HG03064 (cell line): ENCODE measurements at regions not wholly inside any gene's neighbourhood (a gene's known extent, or its start where the extent isn't known, plus 50 kb on each side); places are given as distances from the start of the nearest gene placed in this dataset.
"Not testable (repeated sequence)": the region's sequence is repeated elsewhere in the genome, so short reads cannot be mapped to it uniquely, and the experiment has no call there.

Experiments
- ATAC-seq: cut with Tn5 transposase; IDR thresholded peaks from one replicate; pipeline ENCODE4 v1.9.1; 2021; ENCODE audit warnings: low read depth; ENCODE audit not compliant: unreplicated experiment

DNA sequence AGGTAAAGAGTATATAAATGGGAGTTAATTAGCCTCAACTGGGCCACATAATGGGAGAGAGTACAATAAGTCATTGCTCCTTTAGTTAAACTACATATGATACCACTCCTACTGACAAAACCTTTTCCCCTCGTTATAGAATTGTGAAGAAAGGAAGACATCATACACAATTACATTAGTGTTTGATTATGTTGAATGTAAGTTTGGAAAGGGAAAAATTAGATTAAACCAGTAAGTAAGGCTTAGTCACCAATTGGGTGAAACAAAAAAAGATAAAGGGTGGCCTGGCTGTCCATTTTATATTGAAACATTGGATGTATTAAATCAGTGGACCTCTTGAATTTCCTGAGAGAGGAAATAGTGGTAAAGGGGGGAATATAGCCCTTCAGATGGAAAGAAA, 464.3 kb upstream of the PAPPA start:
- ATAC-seq = no peak

GRCh38 chr9:115690786-115691496, 462.6 kb upstream of the PAPPA start:
- no peak for ATAC-seq

GRCh38 chr9:115691693-115692092, 461.9 kb upstream of the PAPPA start:
- no peak for ATAC-seq

GRCh38 chr9:115692868-115693267, 460.7 kb upstream of the PAPPA start:
- ATAC-seq = not testable (repeated sequence)

DNA sequence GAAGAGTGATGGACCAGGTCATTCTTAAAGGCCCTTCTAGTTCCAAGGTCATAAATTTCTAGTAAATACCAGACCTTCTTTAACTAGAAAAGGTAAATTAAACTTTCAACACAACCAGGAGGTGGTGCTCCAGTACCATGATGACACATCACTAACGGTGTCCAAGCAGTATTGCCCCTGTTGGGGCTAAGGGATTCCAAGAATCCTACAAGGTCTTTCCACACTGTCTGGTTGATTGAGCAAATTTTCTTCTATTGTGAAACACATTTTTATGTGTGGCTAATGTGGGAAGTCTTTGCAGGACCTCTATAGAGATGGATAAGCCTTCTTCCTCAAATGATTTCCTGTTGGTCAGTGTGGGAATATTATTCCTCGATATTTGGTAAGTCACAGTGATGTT, 459.6 kb upstream of the PAPPA start:
- ATAC-seq = no peak

DNA sequence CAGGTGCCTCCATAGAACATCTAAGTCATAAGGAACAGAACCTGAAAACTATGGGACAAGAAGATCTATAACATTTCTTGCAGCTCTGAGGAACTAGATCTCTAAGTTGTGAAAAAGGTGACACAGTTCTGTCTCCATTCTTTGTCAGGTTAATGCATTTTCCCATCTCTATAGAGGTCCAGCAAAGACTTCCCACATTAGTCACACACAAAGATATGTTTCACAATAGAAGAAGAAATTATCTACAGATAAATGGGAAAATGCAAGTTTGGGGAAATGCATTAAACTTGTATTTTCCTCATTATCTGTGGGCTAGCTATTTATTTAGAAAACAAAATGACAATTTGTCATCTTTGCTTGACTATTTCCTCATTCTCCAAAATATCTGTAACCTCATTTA, 458.6 kb upstream of the PAPPA start:
- ATAC-seq = no peak

- ATAC-seq = no peak
Observed at GRCh38 chr9:115712981-115713380, 440.6 kb upstream of the PAPPA start.

- ATAC-seq = no peak
Observed at GRCh38 chr9:115715666-115716065, 437.9 kb upstream of the PAPPA start.

DNA sequence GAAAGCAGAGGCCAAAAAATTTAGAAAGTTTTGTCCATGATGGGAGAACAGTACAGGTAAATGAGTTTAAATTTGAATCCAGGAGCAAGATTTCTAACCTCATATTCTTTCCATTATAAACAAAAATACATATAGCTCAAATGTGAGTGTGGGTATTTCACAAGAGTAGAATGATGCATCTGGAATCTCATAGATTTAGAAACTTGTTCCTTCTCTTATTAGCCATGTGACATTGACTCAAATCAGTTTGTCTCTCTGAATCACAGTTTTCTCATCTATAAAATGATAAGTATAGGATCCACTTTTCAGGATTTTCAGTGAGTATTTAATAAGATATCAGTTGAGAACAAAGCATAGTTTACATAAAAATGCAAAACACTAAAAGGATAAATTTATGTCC, 436.3 kb upstream of the PAPPA start:
- no peak for ATAC-seq

- no peak for ATAC-seq
Observed at GRCh38 chr9:115717711-115718173, 435.8 kb upstream of the PAPPA start.

GRCh38 chr9:115730396-115730795, 423.2 kb upstream of the PAPPA start:
- ATAC-seq = no peak

DNA sequence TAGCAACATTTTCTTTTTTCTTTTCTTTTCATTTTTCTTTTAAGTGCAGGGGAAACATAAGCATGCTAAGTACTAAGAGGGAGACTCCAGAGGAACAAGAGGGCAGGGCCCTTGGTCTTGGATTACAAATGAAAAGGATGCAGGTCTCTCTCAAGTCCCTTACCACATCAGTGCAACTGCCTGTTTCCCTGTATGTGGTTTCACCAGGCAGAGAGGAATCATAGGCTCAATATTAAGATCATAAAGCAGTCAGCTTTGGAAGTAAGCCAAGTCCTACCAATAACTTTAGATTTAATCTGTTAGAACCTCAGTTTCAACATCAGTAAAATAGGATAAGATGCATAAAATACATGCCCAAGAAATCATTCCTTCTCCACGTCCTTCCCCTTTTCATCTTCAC, 422.7 kb upstream of the PAPPA start:
- ATAC-seq = no peak

- ATAC-seq = no peak
Observed at GRCh38 chr9:115733318-115734110, 420.1 kb upstream of the PAPPA start.

GRCh38 chr9:115739096-115739875, 414.3 kb upstream of the PAPPA start:
- ATAC-seq = no peak

- no peak for ATAC-seq
Observed at GRCh38 chr9:115740986-115741385, 412.6 kb upstream of the PAPPA start.

DNA sequence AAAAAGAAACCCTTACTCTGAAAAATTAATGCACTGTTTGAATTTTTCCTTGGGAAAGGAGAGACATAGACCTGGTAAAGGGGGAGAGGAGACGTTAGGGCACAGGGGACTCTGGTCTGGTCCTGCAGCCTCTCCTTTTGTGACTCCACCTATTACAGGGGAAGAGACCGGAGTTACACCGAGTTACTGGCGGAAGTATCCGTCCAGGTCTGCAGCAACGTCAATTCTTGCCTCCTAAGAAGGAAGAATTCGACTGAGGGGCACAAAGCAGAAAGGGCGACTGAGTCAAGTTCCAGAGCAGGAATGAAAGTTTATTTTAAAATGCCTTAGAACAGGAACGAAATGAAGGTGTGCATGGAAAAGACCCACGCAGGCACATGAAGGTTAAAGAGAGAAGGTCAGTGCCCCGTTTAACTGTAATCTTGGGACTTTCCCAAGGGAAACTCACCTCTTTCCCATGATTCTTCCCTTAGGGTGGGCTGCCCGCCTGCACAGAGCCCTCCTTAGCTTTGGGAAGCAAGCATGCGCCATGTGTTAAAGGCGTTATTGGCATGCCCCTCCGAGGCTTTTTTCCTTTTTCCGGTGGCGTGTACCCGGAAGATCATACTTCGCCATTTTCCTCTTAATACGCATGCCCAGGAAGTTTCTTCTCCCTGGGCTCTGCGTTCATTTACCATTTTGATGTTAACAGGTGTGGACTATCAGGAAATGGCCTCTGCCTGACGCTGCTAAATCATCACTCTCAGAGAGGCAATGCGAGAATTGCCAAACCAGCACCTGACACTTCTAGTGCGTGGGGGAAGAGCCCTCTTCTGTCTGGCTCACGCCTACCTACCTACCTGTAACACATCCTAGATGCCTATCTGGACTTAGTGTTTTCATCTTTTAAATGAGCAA, 409.6 kb upstream of the PAPPA start:
- ATAC-seq = no peak

- ATAC-seq = no peak
Observed at GRCh38 chr9:115746496-115746895, 407.1 kb upstream of the PAPPA start.

GRCh38 chr9:115747731-115748130, 405.9 kb upstream of the PAPPA start:
- no peak for ATAC-seq

DNA sequence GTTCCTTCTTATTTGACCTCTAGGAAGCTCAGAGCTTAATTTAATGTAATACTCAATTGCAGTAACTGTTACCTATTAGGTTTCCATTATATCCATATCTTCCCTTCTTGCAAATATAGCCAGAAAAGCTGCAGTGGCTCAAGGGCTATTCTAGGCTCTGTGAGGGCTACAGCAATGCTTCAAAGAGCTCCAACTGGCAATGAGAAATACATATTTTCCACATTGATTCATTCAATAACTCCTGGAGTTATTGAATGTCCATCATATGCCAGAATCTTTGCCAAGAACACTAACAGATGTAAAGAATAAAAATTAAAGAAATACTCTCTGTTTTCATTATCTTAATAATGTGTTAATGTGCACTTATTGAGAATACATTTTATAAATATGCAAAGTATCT, 396.9 kb upstream of the PAPPA start:
- no peak for ATAC-seq

- ATAC-seq = no peak
Observed at GRCh38 chr9:115757461-115757860, 396.1 kb upstream of the PAPPA start.
